ENCODE measurements at regions not wholly inside any gene's neighbourhood (a gene's known extent, or its start where the extent isn't known, plus 50 kb on each side); places are given as distances from the start of the nearest gene placed in this dataset.
A peak's percentile ranks its signal among the peaks of the same experiment; 100 is the strongest.

DNA sequence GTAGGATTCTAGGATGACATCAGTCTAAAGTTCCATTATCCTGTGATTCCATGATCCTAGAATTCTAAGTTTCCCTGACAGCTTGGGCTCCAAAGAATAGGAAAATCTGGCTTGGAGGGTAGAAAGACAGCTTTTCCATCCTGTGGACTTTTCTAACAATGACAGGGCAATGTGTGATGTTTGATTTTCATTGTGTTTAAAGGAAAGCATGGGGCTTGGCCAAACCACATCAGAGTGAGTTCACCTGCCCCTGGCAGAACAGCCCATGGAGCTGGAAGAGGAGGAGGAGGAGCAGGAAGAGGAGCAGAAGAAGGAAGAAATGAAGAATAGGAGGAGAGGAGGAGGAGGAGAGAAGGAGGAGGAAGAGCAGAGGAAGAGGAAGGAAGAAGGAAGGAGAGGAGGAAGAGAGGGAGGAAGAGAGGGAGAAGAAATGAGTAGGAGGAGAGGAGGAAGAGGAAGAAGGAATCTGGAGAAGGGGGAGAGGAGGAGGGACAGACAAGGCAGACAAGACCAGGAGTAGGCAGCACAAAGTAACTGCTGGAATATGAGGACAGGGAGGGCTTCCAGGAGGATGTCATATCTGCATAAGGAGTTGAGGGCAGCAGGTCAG lies 53.1 kb upstream of the WNT11 start:
- Histone ChIP-seq H3K4me2 (no peak overlapping the region), H3F3A (ENCODE audit: low read depth) (no peaks in the 10 kb centered on the region), H3K36me3 (no peaks in the 10 kb centered on the region), H4K20me1 (ENCODE audit: low read depth) (no peaks in the 10 kb centered on the region), H3K27ac (no peak overlapping the region), H3K9ac (no peak overlapping the region), H3K9me3 (ENCODE audit: low read depth) (no peaks in the 10 kb centered on the region), H3K4me3 (no peak overlapping the region), H3K4me1 (peaks cover 4% of the 10 kb centered on the region), H3K79me2 (ENCODE audit: low read depth) (no peaks in the 10 kb centered on the region), H3K27me3 (peaks cover 5% of the 10 kb centered on the region), H2AFZ (replicated peaks) (no peak overlapping the region)
- Mint-ChIP-seq H3K36me3 (no peaks in the 10 kb centered on the region), H3K9me3 (no peaks in the 10 kb centered on the region), H3K27me3 (ENCODE audit: insufficient read depth, low read depth) (peaks cover 5% of the 10 kb centered on the region), H3K4me3 (no peak overlapping the region), H3K27ac (no peak overlapping the region), H3K4me1 (peaks cover 12% of the 10 kb centered on the region)
- no peak for DNase-seq (ENCODE audit: low spot score)
- TF ChIP-seq EZH2 (IDR thresholded peaks at IDR 0.05) = no peak
- no peak for TF ChIP-seq EZH2phosphoT487 (IDR thresholded peaks at IDR 0.05)
- TF ChIP-seq, protein P1, sequence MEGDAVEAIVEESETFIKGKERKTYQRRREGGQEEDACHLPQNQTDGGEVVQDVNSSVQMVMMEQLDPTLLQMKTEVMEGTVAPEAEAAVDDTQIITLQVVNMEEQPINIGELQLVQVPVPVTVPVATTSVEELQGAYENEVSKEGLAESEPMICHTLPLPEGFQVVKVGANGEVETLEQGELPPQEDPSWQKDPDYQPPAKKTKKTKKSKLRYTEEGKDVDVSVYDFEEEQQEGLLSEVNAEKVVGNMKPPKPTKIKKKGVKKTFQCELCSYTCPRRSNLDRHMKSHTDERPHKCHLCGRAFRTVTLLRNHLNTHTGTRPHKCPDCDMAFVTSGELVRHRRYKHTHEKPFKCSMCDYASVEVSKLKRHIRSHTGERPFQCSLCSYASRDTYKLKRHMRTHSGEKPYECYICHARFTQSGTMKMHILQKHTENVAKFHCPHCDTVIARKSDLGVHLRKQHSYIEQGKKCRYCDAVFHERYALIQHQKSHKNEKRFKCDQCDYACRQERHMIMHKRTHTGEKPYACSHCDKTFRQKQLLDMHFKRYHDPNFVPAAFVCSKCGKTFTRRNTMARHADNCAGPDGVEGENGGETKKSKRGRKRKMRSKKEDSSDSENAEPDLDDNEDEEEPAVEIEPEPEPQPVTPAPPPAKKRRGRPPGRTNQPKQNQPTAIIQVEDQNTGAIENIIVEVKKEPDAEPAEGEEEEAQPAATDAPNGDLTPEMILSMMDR (IDR thresholded peaks at IDR 0.05) = no peak

DNA sequence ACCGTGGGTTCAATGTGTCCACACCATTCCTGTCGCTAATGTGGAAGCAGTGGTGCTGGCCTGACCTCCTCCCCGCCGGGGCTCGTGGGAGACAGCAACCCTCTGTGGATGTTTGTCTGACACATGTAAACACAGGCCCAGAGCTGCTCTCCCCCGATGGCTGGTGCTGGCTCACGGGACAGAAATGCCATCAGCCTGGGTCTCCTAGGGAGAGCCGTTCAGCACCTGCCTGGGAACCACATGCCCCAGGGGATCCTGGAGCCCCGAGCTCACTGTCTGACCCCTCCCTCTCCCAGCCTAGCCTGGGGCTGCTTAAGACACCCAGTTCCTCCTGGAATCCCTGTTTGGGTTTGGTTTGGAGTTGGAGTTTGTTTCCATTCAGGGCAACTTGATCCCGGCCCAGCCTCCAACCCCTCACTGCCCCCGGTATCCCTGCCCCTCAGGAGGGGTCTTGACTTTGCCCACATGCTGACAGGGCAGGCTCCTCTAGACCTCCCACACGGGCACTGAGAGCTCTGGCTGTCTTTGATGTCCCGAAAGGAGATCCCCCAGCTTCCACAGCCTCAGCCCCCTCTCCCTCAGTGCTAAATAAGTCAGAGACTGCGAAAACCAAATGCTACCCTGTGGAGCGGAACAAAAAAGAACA lies 50.9 kb upstream of the WNT11 start:
- Histone ChIP-seq H3K4me3 (no peak overlapping the region), H3K27ac (no peak overlapping the region), H2AFZ (replicated peaks) (no peak overlapping the region), H3K36me3 (no peaks in the 10 kb centered on the region), H3F3A (ENCODE audit: low read depth) (no peaks in the 10 kb centered on the region), H3K4me1 (peaks cover 4% of the 10 kb centered on the region), H3K9ac (no peak overlapping the region), H3K27me3 (peaks cover 5% of the 10 kb centered on the region), H3K79me2 (ENCODE audit: low read depth) (no peaks in the 10 kb centered on the region), H3K4me2 (no peak overlapping the region), H4K20me1 (ENCODE audit: low read depth) (no peaks in the 10 kb centered on the region), H3K9me3 (ENCODE audit: low read depth) (no peaks in the 10 kb centered on the region)
- DNase-seq (ENCODE audit: low spot score) = no peak
- H3K36me3 Mint-ChIP-seq = no peaks in the 10 kb centered on the region
- H3K4me3 Mint-ChIP-seq = no peak overlapping the region
- H3K27ac Mint-ChIP-seq = no peak overlapping the region
- TF ChIP-seq EZH2phosphoT487 (IDR thresholded peaks at IDR 0.05) (no peak), EZH2 (IDR thresholded peaks at IDR 0.05) (no peak)
- TF ChIP-seq, protein P1 (IDR thresholded peaks at IDR 0.05) = no peak
- no peaks in the 10 kb centered on the region for H3K9me3 Mint-ChIP-seq
- peaks cover 9% of the 10 kb centered on the region for H3K27me3 Mint-ChIP-seq (ENCODE audit: insufficient read depth, low read depth)
- H3K4me1 Mint-ChIP-seq = peaks cover 14% of the 10 kb centered on the region

DNA sequence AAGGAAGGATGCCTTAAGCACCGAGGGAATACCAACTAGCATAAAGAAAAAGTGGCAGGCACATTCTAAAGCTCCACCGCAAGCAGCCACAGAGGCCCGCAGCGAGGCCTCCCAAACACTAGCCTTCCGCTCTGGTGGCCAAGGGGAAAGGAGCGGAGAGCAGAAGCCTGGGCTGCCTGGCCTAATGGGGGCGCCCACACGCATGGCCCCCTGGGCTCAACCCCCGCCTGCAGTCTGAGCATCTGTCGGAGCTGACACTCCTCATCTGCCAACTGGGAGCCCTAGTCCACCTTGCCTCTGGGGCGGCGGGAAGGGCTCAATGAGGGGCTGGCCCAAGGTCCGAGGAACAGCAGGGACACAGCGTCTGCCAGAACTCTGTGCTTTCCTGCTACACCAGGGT lies 50.1 kb upstream of the WNT11 start:
- no peaks in the 10 kb centered on the region for H3K79me2 ChIP-seq (ENCODE audit: low read depth)
- peaks cover 15% of the 10 kb centered on the region for H3K4me1 Mint-ChIP-seq
- H2AFZ ChIP-seq (replicated peaks) = no peak overlapping the region
- no peak overlapping the region for H3K9ac ChIP-seq
- H4K20me1 ChIP-seq (ENCODE audit: low read depth) = no peaks in the 10 kb centered on the region
- no peaks in the 10 kb centered on the region for H3K36me3 Mint-ChIP-seq
- H3K4me3 ChIP-seq = no peak overlapping the region
- H3K27ac ChIP-seq = no peak overlapping the region
- no peak overlapping the region for H3K4me3 Mint-ChIP-seq
- H3K36me3 ChIP-seq = no peaks in the 10 kb centered on the region
- H3K4me2 ChIP-seq = no peak overlapping the region
- H3K27ac Mint-ChIP-seq = no peak overlapping the region
- no peaks in the 10 kb centered on the region for H3F3A ChIP-seq (ENCODE audit: low read depth)
- peaks cover 4% of the 10 kb centered on the region for H3K4me1 ChIP-seq
- peaks cover 13% of the 10 kb centered on the region for H3K27me3 Mint-ChIP-seq (ENCODE audit: insufficient read depth, low read depth)
- DNase-seq (ENCODE audit: low spot score) = peak; percentile 60
- no peaks in the 10 kb centered on the region for H3K9me3 Mint-ChIP-seq
- TF ChIP-seq, protein P1 (IDR thresholded peaks at IDR 0.05) = peak; percentile 27
- TF ChIP-seq EZH2phosphoT487 (IDR thresholded peaks at IDR 0.05) = no peak
- H3K9me3 ChIP-seq (ENCODE audit: low read depth) = no peaks in the 10 kb centered on the region
- H3K27me3 ChIP-seq = peaks cover 5% of the 10 kb centered on the region

All from neural progenitor cell (in vitro differentiated cells).